ENCODE measurements at regions not wholly inside any gene's neighbourhood (a gene's known extent, or its start where the extent isn't known, plus 50 kb on each side); places are given as distances from the start of the nearest gene placed in this dataset.

DNA sequence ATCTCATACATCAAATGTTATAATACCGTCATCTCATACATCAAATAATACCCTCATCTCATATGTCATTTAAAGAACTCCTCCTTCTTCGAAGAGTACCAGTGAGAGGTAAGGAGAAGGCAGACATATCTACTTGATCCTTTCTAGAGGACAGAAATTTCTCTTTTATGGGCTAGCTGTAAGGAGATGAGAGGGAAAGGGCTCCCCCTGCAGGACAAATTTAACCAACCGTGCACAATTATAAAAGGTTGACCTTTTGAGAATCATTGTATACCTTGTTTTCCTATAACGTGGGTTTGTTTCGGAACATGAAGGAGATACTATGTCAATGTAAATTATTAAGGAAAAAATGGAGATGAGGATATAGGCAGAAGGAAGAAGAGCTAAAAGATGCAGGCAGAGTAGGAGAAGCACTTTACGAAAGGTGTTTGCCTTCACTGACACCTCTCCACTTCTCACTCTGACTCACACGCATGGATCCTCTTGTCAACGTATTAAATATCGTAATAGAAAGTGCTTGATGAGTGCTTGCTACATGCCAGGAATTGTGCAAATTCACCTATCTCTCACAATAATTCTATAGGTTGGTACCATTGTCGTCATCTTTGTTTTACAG is 465.9 kb upstream of the ERCC4 start:
- peak; percentile 81 for FAIRE-seq

More for the DNA sequence above, 465.9 kb upstream of the ERCC4 start:
- H2AFZ ChIP-seq (ENCODE audit: low read depth, low read length) = no peak overlapping the region
- H4K20me1 ChIP-seq (replicated peaks; ENCODE audit: control insufficient read depth, insufficient read depth, low read length) = no peaks in the 10 kb centered on the region
- no peak overlapping the region for H3K27ac ChIP-seq (ENCODE audit: extremely low read depth, low read depth, low read length)
- peak; percentile 19; the same call in 1 of the 2 replicates for TF ChIP-seq KLF16 (IDR thresholded peaks at IDR 0.05)
- TF ChIP-seq, protein P1, sequence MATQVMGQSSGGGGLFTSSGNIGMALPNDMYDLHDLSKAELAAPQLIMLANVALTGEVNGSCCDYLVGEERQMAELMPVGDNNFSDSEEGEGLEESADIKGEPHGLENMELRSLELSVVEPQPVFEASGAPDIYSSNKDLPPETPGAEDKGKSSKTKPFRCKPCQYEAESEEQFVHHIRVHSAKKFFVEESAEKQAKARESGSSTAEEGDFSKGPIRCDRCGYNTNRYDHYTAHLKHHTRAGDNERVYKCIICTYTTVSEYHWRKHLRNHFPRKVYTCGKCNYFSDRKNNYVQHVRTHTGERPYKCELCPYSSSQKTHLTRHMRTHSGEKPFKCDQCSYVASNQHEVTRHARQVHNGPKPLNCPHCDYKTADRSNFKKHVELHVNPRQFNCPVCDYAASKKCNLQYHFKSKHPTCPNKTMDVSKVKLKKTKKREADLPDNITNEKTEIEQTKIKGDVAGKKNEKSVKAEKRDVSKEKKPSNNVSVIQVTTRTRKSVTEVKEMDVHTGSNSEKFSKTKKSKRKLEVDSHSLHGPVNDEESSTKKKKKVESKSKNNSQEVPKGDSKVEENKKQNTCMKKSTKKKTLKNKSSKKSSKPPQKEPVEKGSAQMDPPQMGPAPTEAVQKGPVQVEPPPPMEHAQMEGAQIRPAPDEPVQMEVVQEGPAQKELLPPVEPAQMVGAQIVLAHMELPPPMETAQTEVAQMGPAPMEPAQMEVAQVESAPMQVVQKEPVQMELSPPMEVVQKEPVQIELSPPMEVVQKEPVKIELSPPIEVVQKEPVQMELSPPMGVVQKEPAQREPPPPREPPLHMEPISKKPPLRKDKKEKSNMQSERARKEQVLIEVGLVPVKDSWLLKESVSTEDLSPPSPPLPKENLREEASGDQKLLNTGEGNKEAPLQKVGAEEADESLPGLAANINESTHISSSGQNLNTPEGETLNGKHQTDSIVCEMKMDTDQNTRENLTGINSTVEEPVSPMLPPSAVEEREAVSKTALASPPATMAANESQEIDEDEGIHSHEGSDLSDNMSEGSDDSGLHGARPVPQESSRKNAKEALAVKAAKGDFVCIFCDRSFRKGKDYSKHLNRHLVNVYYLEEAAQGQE (IDR thresholded peaks at IDR 0.05; ENCODE audit: borderline replicate concordance) = peak; percentile 51; the same call in 1 of the 2 replicates
- TF ChIP-seq, protein P1 (CRISPR knock-in tag; IDR thresholded peaks at IDR 0.05; ENCODE audit: low read depth) = no peak
- peak; percentile 36; the same call in 1 of the 2 replicates for TF ChIP-seq SMC3 (conservative IDR thresholded peaks at IDR 0.05; ENCODE audit: insufficient read depth, low read depth, low read length)
- no peak for TF ChIP-seq SIN3B (IDR thresholded peaks at IDR 0.05; ENCODE audit: low read depth)
- TF ChIP-seq, protein P2, sequence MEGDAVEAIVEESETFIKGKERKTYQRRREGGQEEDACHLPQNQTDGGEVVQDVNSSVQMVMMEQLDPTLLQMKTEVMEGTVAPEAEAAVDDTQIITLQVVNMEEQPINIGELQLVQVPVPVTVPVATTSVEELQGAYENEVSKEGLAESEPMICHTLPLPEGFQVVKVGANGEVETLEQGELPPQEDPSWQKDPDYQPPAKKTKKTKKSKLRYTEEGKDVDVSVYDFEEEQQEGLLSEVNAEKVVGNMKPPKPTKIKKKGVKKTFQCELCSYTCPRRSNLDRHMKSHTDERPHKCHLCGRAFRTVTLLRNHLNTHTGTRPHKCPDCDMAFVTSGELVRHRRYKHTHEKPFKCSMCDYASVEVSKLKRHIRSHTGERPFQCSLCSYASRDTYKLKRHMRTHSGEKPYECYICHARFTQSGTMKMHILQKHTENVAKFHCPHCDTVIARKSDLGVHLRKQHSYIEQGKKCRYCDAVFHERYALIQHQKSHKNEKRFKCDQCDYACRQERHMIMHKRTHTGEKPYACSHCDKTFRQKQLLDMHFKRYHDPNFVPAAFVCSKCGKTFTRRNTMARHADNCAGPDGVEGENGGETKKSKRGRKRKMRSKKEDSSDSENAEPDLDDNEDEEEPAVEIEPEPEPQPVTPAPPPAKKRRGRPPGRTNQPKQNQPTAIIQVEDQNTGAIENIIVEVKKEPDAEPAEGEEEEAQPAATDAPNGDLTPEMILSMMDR (IDR thresholded peaks at IDR 0.05 in 2 of 3, conservative IDR thresholded peaks at IDR 0.05 in 1 of 3; ENCODE audit: insufficient read depth in 2 of 3, low read depth in 1 of 3, low read length in 3 of 3) = peak; percentile 35 to 72 (median 67); a peak in 5 of 6 replicates
- no peak for TF ChIP-seq RBM17 (IDR thresholded peaks at IDR 0.05; ENCODE audit: borderline replicate concordance, low read depth, low read length)
- TF ChIP-seq BMI1 (IDR thresholded peaks at IDR 0.05; ENCODE audit: low read length) = no peak
- peak; percentile 53 to 71 for TF ChIP-seq RAD21 (CRISPR knock-in tag; conservative IDR thresholded peaks at IDR 0.05 in 1 of 2, IDR thresholded peaks at IDR 0.05 in 1 of 2)
- no peaks in the 10 kb centered on the region for H3K9me1 ChIP-seq (ENCODE audit: control insufficient read depth, insufficient read depth, low read length)
- H3K4me2 ChIP-seq (ENCODE audit: insufficient read depth, low read length) = no peak overlapping the region
- ChIA-PET CTCF (ENCODE audit: low intra/inter-chr PET ratio) (interaction anchor here (0.6 to 2.0 kb wide), 2 partner anchors 28 to 277 kb away, joined by 3 to 10 read pairs; no protein-coding TSS in a partner anchor), POLR2A (interaction anchor here (0.6 kb wide), 1 partner anchor 26 kb away, joined by 3 read pairs; no protein-coding TSS in a partner anchor)
- 3% methylated on average over 10 of the region's 10 CpGs for WGBS (ENCODE audit: insufficient coverage, low coverage, missing lambda C conversion rate)
- no peaks in the 10 kb centered on the region for H3K79me2 ChIP-seq (ENCODE audit: control insufficient read depth, insufficient read depth, low read length)
- DNase-seq (ENCODE audit: extremely low read depth in 1 of 4, low spot score in 3 of 4) (peak; percentile 26 to 50 (median 38)), ATAC-seq (peak; percentile 58; the same call in 2 of the 3 replicates)
- in situ Hi-C loops (cut with MboI) = no loop called here
- no peaks in the 10 kb centered on the region for H3K36me3 ChIP-seq (ENCODE audit: control insufficient read depth, insufficient read depth, low read length)
- intact Hi-C loops (cut with micrococcal nuclease) = loop anchor here (5.0 kb wide), 2 partner anchors 557 to 997 kb away; no protein-coding TSS in a partner anchor
- H3K4me3 ChIP-seq = no peak overlapping the region
- no peaks in the 10 kb centered on the region for H3K9me3 ChIP-seq (replicated peaks; ENCODE audit: control insufficient read depth, insufficient read depth, low read depth, low read length)
- H3K9ac ChIP-seq (ENCODE audit: insufficient read depth in 1 of 2, low read depth in 2 of 2, low read length in 2 of 2) = no peak overlapping the region
- H3K4me1 ChIP-seq (replicated peaks in 1 of 2; ENCODE audit: control insufficient read depth in 2 of 2, insufficient read depth in 2 of 2, low read length in 2 of 2) = no peaks in the 10 kb centered on the region
- H3K27me3 ChIP-seq (ENCODE audit: control insufficient read depth in 2 of 2, insufficient read depth in 2 of 2, low read length in 2 of 2) = no peaks in the 10 kb centered on the region
- no TSS peak for BruUV-seq (replicated peaks)
